Cardiac muscle cell (in vitro differentiated cells and primary cell): ENCODE measurements at regions not wholly inside any gene's neighbourhood (a gene's known extent, or its start where the extent isn't known, plus 50 kb on each side); places are given as distances from the start of the nearest gene placed in this dataset.

Source experiments
- DNase-seq, 2 donors: peaks; one replicate each; pipeline versions ENCODE4 v3.0.0 to v3.0.0-alpha.2; 2010 to 2017; ENCODE audit warnings: low read depth in 1 of 2, low spot score in 1 of 2
- H3K27ac ChIP-seq: fragments of 200-600 bp; sonication (generic); 2 replicates; pipeline ENCODE4 v1.5.1; 2016
- H3K27me3 ChIP-seq: fragments of 200-600 bp; sonication (generic); 2 replicates; pipeline ENCODE4 v1.6.0; 2016; ENCODE audit warnings: control low read depth
- H3K36me3 ChIP-seq: fragments of 200-600 bp; sonication (generic); 2 replicates; pipeline ENCODE4 v1.5.1; 2016; ENCODE audit warnings: control low read depth
- H3K4me1 ChIP-seq: fragments of 200-600 bp; sonication (generic); 2 replicates; pipeline ENCODE4 v1.8.1; 2017; ENCODE audit warnings: low read depth, mild to moderate bottlenecking, mixed run types
- H3K4me3 ChIP-seq: fragments of 200-600 bp; sonication (generic); 2 replicates; pipeline ENCODE4 v1.5.1; 2016; ENCODE audit warnings: mild to moderate bottlenecking
- H3K9me3 ChIP-seq: fragments of 200-600 bp; sonication (generic); 2 replicates; pipeline ENCODE4 v1.5.1; 2017; ENCODE audit warnings: low read depth, mild to moderate bottlenecking, control low read depth
- CTCF ChIP-seq: IDR thresholded peaks from 2 replicates; pipeline ENCODE4 v1.5.1; 2012; ENCODE audit warnings: low read depth, mild to moderate bottlenecking, low read length

DNA sequence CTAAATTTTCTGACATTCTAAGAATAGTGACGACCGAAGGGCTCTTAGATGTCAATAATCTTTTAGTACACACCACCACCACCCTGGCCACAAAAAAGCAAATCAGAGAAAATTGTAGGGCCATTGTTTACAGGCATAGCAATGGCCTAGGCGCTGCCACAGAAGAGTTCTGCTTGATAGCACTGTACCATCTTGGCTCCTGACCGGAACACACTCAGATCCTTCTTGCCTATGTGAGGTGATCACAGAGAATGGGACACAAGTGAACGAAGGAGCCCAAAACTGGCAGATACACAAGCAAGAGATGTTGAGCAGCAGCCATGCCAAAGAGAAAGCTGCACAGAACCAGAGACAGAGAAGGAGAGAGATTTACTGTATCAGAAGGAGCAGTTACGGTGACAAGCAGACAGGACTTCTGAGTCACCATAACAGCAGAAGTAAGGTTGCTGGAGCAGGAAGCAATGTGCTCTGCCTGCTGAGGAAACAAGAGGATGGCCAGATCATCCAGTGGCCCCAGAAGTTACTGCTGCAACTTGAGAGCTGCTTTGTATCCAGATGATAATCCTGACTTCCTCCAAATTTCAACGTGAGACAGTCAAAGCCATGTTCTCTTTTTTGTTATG lies 105.2 kb downstream of the SLITRK6 start:
- peak in 1 of 2 donors; percentile 2 for DNase-seq
- no peak for TF ChIP-seq CTCF
- Histone ChIP-seq H3K27me3 (no peaks in the 10 kb centered on the region), H3K27ac (no peak overlapping the region), H3K36me3 (no peaks in the 10 kb centered on the region), H3K4me3 (no peak overlapping the region), H3K9me3 (no peaks in the 10 kb centered on the region), H3K4me1 (no peaks in the 10 kb centered on the region)

DNA sequence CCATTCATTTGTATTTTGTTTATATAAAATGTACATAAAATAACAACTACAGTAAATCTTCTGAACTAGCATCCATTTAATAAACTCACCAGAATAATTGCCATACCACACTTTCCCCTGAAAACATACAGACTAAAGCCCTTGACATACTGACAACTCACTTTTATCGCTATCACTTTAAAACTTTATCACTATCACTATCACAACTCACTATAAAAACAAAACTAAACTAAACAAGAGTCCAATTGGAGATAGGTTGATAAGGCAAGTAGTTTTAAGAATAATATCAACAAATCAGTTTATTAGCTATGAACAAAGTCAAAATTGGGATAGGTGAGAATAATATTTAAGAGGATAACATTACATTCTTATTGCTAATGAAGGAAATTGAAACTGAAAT lies 108.9 kb downstream of the SLITRK6 start:
- DNase-seq, result no peak
- no peak overlapping the region for H3K4me3 ChIP-seq
- no peak for TF ChIP-seq CTCF
- no peaks in the 10 kb centered on the region for H3K27me3 ChIP-seq
- no peak overlapping the region for H3K27ac ChIP-seq
- H3K9me3 ChIP-seq, result no peaks in the 10 kb centered on the region
- H3K36me3 ChIP-seq, result no peaks in the 10 kb centered on the region
- H3K4me1 ChIP-seq, result no peaks in the 10 kb centered on the region

DNA sequence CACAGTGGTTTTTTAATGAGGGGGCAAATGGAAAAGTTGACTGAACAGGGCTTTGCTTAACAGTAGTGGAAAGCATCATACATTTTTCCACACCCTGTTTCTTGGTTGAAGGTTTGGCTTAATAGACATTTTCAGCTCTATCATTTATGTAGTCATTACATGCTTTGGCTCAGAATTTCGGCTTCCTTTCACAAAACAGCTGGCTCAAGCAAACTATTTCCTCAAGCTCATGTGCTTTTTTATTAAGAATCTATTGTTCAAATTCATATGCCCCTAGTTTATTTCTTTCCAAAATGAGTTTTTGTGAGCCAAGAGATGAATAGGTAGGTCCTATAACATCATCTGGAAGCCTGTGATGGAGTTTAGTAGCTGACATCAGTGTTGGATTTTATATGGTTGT lies 113.8 kb downstream of the SLITRK6 start:
- H3K27ac ChIP-seq, result no peak overlapping the region
- no peaks in the 10 kb centered on the region for H3K4me1 ChIP-seq
- no peak for DNase-seq
- H3K4me3 ChIP-seq, result no peak overlapping the region
- H3K9me3 ChIP-seq, result no peaks in the 10 kb centered on the region
- TF ChIP-seq CTCF, result no peak
- H3K36me3 ChIP-seq, result no peaks in the 10 kb centered on the region
- H3K27me3 ChIP-seq, result no peaks in the 10 kb centered on the region

GRCh38 chr13:85675151-85675907 lies 123.9 kb downstream of the SLITRK6 start:
- no peaks in the 10 kb centered on the region for H3K9me3 ChIP-seq
- no peak overlapping the region for H3K27ac ChIP-seq
- no peaks in the 10 kb centered on the region for H3K4me1 ChIP-seq
- no peak for TF ChIP-seq CTCF
- no peaks in the 10 kb centered on the region for H3K36me3 ChIP-seq
- H3K27me3 ChIP-seq, result no peaks in the 10 kb centered on the region
- no peak overlapping the region for H3K4me3 ChIP-seq
- no peak for DNase-seq

DNA sequence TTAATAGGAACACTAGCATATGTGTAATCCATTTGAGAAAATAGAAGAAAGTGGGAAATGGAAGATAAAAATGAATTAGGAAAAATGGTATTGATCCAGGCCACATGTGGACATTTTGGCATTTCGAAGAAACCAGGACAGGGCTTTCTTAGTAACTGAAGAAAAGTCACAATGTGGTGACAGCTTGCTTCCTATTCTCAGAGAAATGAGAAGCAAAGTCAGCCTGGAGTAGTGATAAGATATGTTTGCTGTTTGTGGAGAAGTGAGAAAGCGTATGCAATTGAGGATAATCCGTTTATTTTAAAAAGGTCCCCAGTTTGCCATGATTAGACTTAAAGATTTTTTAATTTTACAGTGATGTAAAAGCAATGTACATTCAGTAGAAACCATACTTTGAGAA lies 127.9 kb downstream of the SLITRK6 start:
- no peak overlapping the region for H3K27ac ChIP-seq
- H3K4me1 ChIP-seq, result no peaks in the 10 kb centered on the region
- H3K36me3 ChIP-seq, result no peaks in the 10 kb centered on the region
- TF ChIP-seq CTCF, result no peak
- no peak overlapping the region for H3K4me3 ChIP-seq
- no peaks in the 10 kb centered on the region for H3K9me3 ChIP-seq
- no peak for DNase-seq
- no peaks in the 10 kb centered on the region for H3K27me3 ChIP-seq
